Caco-2 (cell line): ENCODE measurements at regions not wholly inside any gene's neighbourhood (a gene's known extent, or its start where the extent isn't known, plus 50 kb on each side); places are given as distances from the start of the nearest gene placed in this dataset.

ENCODE experiments used
- BruUV-seq: library from RNA; stranded (reverse); fragments of 400-500 nt; replicated peaks from 2 replicates; lab custom pipeline; 2021; lab: Mats Ljungman, UMichigan
- CTCF ChIA-PET: fragments of 300-600 bp; sonication (Branson Sonifier 250); formaldehyde crosslinking; loops from one replicate; lab custom pipeline; 2022; ENCODE audit warnings: antibody characterized with exemption; lab: Charles Lee
- POLR2A ChIA-PET: fragments of 300-600 bp; sonication (Branson Sonifier 250); formaldehyde crosslinking; loops from one replicate; lab custom pipeline; 2022; ENCODE audit warnings: antibody characterized with exemption; lab: Charles Lee
- DNase-seq, 2 experiments: peaks; one replicate each; pipeline versions ENCODE4 v3.0.0 to v3.0.0-alpha.2; 2020 to 2022
- H3K27me3 ChIP-seq: replicated peaks from 2 replicates; pipeline ENCODE4 v1.6.0; 2011; ENCODE audit warnings: low read length; ENCODE audit not compliant: control insufficient read depth, insufficient read depth
- H3K36me3 ChIP-seq: 2 replicates; pipeline ENCODE4 v1.5.1; 2011; ENCODE audit warnings: low read length; ENCODE audit not compliant: control insufficient read depth, insufficient read depth
- H3K4me1 ChIP-seq: fragments of 250-450 bp; sonication (Bioruptor Pico); 2 replicates; pipeline ENCODE4 v1.5.1; 2020; ENCODE audit warnings: mild to moderate bottlenecking
- H3K4me3 ChIP-seq: 2 replicates; pipeline ENCODE4 v1.5.1; 2011; ENCODE audit warnings: low read depth, mild to moderate bottlenecking, control low read depth, low read length
- H3K9me3 ChIP-seq: fragments of 250-450 bp; sonication (Bioruptor Pico); 2 replicates; pipeline ENCODE4 v1.5.1; 2020; ENCODE audit warnings: mild to moderate bottlenecking, moderate library complexity
- H3K27ac Mint-ChIP-seq: one replicate; pipeline ENCODE4 v1.8.0; 2022; ENCODE audit warnings: mixed read lengths; ENCODE audit not compliant: unreplicated experiment
- H3K27me3 Mint-ChIP-seq: one replicate; pipeline ENCODE4 v1.8.0; 2022; ENCODE audit warnings: mixed read lengths; ENCODE audit not compliant: insufficient read depth, unreplicated experiment
- H3K36me3 Mint-ChIP-seq: one replicate; pipeline ENCODE4 v1.8.0; 2022; ENCODE audit warnings: mild to moderate bottlenecking, mixed read lengths; ENCODE audit not compliant: insufficient read depth, unreplicated experiment
- H3K4me1 Mint-ChIP-seq: one replicate; pipeline ENCODE4 v1.8.0; 2022; ENCODE audit warnings: low read depth, mixed read lengths; ENCODE audit not compliant: unreplicated experiment
- H3K4me3 Mint-ChIP-seq: one replicate; pipeline ENCODE4 v1.8.0; 2022; ENCODE audit warnings: mild to moderate bottlenecking, moderate library complexity, mixed read lengths; ENCODE audit not compliant: unreplicated experiment
- H3K9me3 Mint-ChIP-seq: one replicate; pipeline ENCODE4 v1.8.0; 2022; ENCODE audit warnings: mixed read lengths; ENCODE audit not compliant: unreplicated experiment
- CTCF ChIP-seq, 2 experiments: fragments of 200-600 bp in 1 of 2; IDR thresholded peaks; 1 replicate in 1 of 2; 2 replicates in 1 of 2; pipeline versions ENCODE4 v1.5.1 to v1.8.0; 2011 to 2022; ENCODE audit warnings: antibody characterized with exemption in 1 of 2, control low read depth in 1 of 2, inconsistent platforms in 1 of 2, low read depth in 1 of 2, low read length in 1 of 2, mild to moderate bottlenecking in 1 of 2, moderate library complexity in 1 of 2; ENCODE audit not compliant: insufficient read depth in 1 of 2, severe bottlenecking in 1 of 2, unreplicated experiment in 1 of 2
- intact Hi-C: fragments of 100-400 bp; cut with micrococcal nuclease; formaldehyde crosslinking; loops from one replicate; pipeline ENCODE4 v1.10.0; 2022; ENCODE audit not compliant: unreplicated experiment

GRCh38 chr1:219476716-219477115, 136.2 kb downstream of the ZC3H11B start:
- no peaks in the 10 kb centered on the region for H3K36me3 ChIP-seq
- ChIA-PET POLR2A (no interaction called here), CTCF (no interaction called here)
- H3K27me3 Mint-ChIP-seq, result no peaks in the 10 kb centered on the region
- H3K36me3 Mint-ChIP-seq, result no peaks in the 10 kb centered on the region
- TF ChIP-seq CTCF (IDR thresholded peaks at IDR 0.05; ENCODE audit: insufficient read depth in 1 of 2, low read depth in 1 of 2, low read length in 1 of 2, severe bottlenecking in 1 of 2, unreplicated experiment in 1 of 2), result no peak
- DNase-seq, result no peak
- H3K4me3 Mint-ChIP-seq, result no peak overlapping the region
- no peaks in the 10 kb centered on the region for H3K9me3 Mint-ChIP-seq
- H3K4me1 ChIP-seq, result no peaks in the 10 kb centered on the region
- no TSS peak for BruUV-seq
- no peaks in the 10 kb centered on the region; the same call in 1 of the 2 replicates for H3K27me3 ChIP-seq
- H3K9me3 ChIP-seq, result no peaks in the 10 kb centered on the region
- H3K4me1 Mint-ChIP-seq, result no peaks in the 10 kb centered on the region
- H3K4me3 ChIP-seq, result no peak overlapping the region
- intact Hi-C loops, result no loop called here
- no peak overlapping the region for H3K27ac Mint-ChIP-seq

GRCh38 chr1:219476116-219476515, 136.8 kb downstream of the ZC3H11B start:
- intact Hi-C loops, result no loop called here
- H3K27me3 Mint-ChIP-seq, result no peaks in the 10 kb centered on the region

GRCh38 chr1:219472596-219472995, 140.3 kb downstream of the ZC3H11B start:
- no TSS peak for BruUV-seq
- ChIA-PET POLR2A (no interaction called here), CTCF (no interaction called here)

More at GRCh38 chr1:219476116-219476515, 136.8 kb downstream of the ZC3H11B start:
- Mint-ChIP-seq H3K9me3 (no peaks in the 10 kb centered on the region), H3K4me1 (no peaks in the 10 kb centered on the region), H3K27ac (no peak overlapping the region), H3K36me3 (no peaks in the 10 kb centered on the region), H3K4me3 (no peak overlapping the region)
- H3K4me3 ChIP-seq, result no peak overlapping the region
- no peaks in the 10 kb centered on the region for H3K9me3 ChIP-seq
- BruUV-seq, result no TSS peak
- ChIA-PET POLR2A (no interaction called here), CTCF (no interaction called here)
- H3K27me3 ChIP-seq, result no peaks in the 10 kb centered on the region; the same call in 1 of the 2 replicates
- H3K36me3 ChIP-seq, result no peaks in the 10 kb centered on the region
- no peak for DNase-seq
- TF ChIP-seq CTCF (IDR thresholded peaks at IDR 0.05; ENCODE audit: insufficient read depth in 1 of 2, low read depth in 1 of 2, low read length in 1 of 2, severe bottlenecking in 1 of 2, unreplicated experiment in 1 of 2), result no peak
- H3K4me1 ChIP-seq, result no peaks in the 10 kb centered on the region

More at GRCh38 chr1:219472596-219472995, 140.3 kb downstream of the ZC3H11B start:
- no peak overlapping the region for H3K27ac Mint-ChIP-seq
- no peak overlapping the region for H3K4me3 ChIP-seq
- intact Hi-C loops, result no loop called here
- H3K4me1 ChIP-seq, result no peaks in the 10 kb centered on the region
- no peak overlapping the region for H3K4me3 Mint-ChIP-seq
- no peaks in the 10 kb centered on the region for H3K36me3 ChIP-seq
- no peaks in the 10 kb centered on the region for H3K9me3 Mint-ChIP-seq
- no peaks in the 10 kb centered on the region for H3K9me3 ChIP-seq
- TF ChIP-seq CTCF (IDR thresholded peaks at IDR 0.05; ENCODE audit: insufficient read depth in 1 of 2, low read depth in 1 of 2, low read length in 1 of 2, severe bottlenecking in 1 of 2, unreplicated experiment in 1 of 2), result no peak
- no peaks in the 10 kb centered on the region for H3K36me3 Mint-ChIP-seq
- no peak for DNase-seq
- no peaks in the 10 kb centered on the region for H3K4me1 Mint-ChIP-seq
- H3K27me3 ChIP-seq, result no peaks in the 10 kb centered on the region; the same call in 1 of the 2 replicates
- H3K27me3 Mint-ChIP-seq, result peaks cover 3% of the 10 kb centered on the region
